GM12874 (cell line): ENCODE measurements at regions not wholly inside any gene's neighbourhood (a gene's known extent, or its start where the extent isn't known, plus 50 kb on each side); places are given as distances from the start of the nearest gene placed in this dataset.

Source experiments
- TF ChIP-seq, protein P1 (sequence below): IDR thresholded peaks from 2 replicates; pipeline ENCODE4 v1.5.1; 2011; ENCODE audit warnings: low read depth, mild to moderate bottlenecking, control low read depth, low read length, moderate library complexity; ENCODE audit not compliant: insufficient read depth

DNA sequence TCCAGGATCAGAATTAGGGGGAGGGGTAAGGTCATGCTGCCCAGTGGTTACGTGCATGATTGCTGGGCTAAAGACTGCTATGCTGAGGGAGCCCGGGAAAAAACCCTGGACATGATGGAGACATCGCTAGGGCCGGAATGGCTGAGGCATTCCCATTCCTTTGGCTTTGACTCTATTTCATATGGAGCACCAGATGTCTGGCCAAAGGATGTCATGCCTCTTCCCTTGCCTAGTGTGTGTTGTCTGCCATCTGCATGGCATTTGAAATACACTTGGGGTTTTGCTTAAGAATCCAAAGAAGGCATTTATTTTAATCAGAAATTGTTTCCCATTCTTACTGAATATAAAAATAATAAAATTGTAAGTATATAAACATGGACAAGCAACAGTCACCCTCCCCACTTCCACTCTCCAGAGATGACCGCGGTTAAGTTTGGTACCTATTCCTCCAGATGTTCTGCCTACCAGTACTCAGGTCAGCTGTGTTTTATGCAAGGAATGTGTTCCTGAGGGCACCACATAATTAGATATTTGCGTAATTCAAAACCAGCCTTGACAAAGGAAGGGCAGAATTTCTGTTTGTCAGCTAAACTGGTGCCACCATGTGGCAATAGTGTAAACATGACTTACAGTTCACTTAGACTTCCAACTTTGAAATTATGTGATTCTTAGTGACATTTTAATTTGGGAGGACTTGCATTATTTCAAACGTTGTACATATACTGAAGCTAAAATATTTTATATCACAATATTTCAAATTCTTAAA lies 105.9 kb downstream of the CT47B1 start:
- TF ChIP-seq, protein P1, sequence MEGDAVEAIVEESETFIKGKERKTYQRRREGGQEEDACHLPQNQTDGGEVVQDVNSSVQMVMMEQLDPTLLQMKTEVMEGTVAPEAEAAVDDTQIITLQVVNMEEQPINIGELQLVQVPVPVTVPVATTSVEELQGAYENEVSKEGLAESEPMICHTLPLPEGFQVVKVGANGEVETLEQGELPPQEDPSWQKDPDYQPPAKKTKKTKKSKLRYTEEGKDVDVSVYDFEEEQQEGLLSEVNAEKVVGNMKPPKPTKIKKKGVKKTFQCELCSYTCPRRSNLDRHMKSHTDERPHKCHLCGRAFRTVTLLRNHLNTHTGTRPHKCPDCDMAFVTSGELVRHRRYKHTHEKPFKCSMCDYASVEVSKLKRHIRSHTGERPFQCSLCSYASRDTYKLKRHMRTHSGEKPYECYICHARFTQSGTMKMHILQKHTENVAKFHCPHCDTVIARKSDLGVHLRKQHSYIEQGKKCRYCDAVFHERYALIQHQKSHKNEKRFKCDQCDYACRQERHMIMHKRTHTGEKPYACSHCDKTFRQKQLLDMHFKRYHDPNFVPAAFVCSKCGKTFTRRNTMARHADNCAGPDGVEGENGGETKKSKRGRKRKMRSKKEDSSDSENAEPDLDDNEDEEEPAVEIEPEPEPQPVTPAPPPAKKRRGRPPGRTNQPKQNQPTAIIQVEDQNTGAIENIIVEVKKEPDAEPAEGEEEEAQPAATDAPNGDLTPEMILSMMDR, result 0 out of 2 replicates have a peak, but pooled peaks have one; percentile 12

DNA sequence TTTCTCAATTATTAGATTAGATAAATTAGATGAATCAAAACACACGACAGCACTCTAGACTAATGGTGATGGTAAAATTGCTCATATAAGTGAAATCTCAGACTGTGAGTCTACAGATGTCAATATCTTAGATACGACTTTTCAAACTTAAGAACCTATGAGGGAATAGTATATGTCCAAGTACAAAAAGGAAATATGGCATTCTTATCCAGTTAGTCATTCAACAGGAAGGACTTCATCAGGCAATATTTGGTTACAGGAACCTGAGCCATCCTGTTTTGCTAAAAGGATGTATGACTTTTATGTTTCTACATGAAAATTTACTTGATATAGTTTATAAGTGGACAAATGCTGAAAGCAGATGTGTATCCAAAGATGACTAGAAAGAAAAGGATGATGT lies 107.0 kb downstream of the CT47B1 start:
- TF ChIP-seq, protein P1, result no peak

DNA sequence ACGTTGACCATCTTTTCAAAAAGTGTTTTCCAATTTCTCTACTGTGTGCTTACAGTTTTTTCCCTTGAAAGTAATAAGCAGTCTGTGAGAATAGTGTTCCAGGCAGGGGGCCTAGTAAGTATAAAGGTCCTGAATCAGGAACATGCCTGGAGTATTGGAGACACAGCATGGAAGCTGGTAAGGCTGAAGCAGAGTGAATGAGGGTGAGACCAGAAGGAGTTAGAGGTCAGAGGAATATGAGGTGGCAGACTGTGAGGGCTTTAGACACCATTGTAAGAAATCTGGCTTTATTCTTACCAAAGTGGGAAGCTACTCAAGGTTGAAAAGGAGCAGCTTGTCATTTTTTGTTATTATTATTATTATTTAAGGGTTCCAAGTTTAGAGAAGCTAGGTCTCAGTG lies 107.4 kb downstream of the CT47B1 start:
- TF ChIP-seq, protein P1, result no peak

DNA sequence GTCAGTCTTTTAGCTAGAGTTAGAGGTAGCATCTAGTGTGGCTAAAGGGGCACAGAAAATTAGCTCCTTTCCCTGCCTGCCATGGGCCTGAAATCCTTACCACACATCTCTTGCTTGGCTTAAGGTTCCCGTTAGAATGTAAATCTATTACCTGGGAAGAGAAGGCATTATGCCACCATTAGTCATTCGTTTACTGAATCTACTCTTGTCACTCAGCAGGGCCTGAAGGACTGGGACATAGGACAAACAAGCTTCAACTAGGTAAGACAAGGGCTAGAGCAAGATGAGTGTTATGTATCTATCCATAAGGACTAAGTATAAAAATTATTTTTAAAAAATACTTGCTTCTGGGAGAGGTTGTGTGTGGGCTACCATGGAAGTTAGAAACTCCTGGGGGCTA lies 112.4 kb downstream of the CT47B1 start:
- TF ChIP-seq, protein P1, result no peak

DNA sequence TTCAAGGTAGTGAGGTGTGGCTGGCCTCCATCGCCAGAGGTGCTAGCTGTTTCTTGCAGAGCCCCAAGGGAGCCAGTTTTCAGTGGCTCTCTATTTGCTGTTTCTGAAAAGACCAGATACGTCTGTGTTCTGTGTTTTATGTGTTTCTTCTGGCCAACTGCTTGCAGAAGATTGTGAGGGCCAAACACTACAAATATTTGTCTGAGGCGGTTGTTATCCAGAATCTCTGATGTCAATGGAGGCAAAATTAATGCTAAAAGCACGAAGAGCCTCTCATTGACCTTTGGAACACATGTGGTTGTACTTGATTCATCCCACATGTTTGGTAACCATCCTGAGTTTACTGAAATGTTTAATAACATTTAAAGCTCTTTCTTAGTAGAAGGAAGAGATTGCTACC lies 113.9 kb downstream of the CT47B1 start:
- TF ChIP-seq, protein P1, result no peak

DNA sequence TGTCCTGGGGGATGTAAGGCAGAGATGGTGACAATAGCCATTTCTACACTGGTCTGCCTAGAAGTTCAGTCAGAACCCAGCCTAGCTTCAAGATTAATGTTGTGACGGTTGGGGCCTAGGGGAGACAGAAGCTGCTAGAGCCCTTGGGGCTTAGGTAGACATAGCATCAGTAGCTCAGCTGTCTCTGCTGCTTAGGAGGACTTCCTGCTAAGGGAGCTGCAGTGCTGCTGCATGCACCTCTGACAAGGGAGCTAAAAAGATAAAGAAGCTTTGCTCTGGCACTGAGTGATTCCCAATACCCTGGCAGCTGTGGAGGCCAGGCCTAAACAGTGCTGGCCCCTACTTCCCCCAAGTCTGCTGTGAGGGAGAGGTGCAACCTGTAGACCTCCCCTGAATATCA lies 116.0 kb downstream of the CT47B1 start:
- TF ChIP-seq, protein P1, result no peak

DNA sequence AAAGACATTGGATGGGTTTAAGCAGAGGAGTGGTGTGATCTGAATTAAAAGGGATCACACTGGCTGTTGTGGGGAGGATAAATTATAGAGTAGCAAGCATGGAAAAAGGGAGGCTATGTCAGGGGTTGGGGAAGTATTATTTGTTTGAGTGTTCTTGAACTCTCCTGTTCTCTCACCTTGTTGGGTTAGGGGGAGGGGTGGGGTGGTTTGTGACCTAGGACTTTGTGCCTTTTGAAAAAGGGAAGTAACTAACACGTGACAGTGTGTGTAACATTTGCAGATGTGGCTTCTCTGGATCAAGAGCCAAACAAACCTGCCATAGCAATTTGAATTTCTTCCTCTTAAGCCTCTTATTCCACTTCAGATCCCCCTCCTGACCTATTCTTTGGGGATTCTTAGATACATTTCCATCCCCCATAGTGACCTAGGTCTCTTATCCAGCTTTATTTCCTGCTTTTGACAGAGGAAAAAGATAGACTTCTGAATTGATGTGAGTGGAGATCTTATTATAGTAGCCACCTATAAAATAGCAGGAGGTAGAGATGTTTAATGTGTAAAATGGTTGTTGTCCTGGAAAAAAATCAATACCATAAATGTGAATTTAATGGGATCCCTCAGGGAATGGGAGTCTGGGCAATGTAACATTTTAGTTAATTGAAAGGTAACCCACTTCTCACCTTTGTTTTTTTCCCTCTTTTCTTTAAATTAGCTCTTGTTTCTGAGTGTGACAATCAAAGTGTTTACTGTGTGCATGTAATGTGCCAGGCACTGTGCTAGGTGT lies 120.4 kb downstream of the CT47B1 start:
- TF ChIP-seq, protein P1, result no peak
